Amniotic stem cell (primary cell): ENCODE measurements at regions not wholly inside any gene's neighbourhood (a gene's known extent, or its start where the extent isn't known, plus 50 kb on each side); places are given as distances from the start of the nearest gene placed in this dataset.
"Not testable (repeated sequence)": the region's sequence is repeated elsewhere in the genome, so short reads cannot be mapped to it uniquely, and the experiment has no call there.

ENCODE experiments used
- DNase-seq: peaks from one replicate; lab custom pipeline; 2025; lab: John Stamatoyannopoulos, UW

DNA sequence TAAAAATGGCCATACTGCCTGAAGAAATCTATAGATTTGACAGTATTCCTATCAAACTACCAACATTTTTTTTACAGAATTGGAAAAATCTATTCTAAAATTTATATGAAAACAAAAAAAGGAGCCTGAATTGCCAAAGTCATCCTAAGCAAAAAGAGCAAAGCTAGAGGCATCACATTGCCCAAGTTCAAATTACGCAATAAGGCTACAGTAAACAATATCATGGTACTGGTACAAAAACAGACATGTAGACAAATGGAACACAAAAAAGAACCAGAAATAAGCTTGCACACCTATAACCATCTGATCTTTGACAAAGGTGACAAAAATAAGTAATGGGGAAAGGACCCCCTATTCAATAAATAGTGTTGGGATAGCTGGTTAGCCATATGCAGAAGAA lies 50.2 kb upstream of the THSD7B start:
- DNase-seq, result no peak

DNA sequence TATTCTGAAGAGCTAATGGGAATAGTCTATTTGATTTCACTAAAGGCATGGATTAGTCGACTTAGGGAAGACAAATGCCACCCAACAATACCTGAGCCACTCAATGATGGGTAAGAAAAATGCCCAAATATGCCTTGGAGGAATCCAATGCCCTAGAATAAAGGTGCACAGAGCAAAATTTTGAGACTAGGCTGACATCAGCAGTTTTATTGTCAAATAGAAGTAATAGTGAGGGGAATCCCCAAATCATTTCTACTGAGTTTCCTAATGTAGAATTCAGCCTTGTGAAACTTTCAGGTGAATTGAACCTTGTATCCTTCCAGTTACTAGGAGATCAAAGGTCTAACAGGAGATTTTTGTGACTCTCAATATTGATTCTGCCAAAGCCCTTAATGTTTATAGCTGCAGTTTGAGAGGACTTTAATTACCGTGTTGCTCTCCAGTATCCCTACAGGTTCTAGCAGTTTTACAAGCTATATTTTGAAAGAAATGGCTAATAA lies 50.8 kb upstream of the THSD7B start:
- DNase-seq, result no peak

GRCh38 chr2:136713739-136714138 lies 51.6 kb upstream of the THSD7B start:
- no peak for DNase-seq

- DNase-seq, result no peak
Observed at GRCh38 chr2:136705336-136705735, 60.0 kb upstream of the THSD7B start.

DNA sequence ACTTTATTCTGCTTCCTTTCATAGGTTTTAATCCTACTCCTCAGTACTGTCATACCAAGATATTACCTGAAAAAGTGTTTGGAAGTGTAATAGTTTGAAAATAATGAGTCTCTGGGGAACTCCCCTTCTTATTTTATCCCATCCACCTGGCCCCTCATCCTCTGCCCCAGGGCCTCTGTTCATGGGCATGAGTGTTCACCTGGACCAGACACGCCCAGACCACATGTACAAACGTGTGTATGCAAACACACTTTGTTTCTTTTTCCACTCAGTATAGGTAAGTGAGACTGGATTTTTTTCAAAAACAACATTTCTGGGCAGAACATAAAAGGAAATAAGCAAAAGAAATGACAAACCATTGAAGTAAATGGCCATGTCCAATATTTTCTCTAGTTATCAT lies 62.1 kb upstream of the THSD7B start:
- DNase-seq, result no peak

- DNase-seq, result no peak
Observed at GRCh38 chr2:136696438-136696837, 68.9 kb upstream of the THSD7B start.

- no peak for DNase-seq
Observed at GRCh38 chr2:136693966-136694365, 71.4 kb upstream of the THSD7B start.

- DNase-seq, result not testable (repeated sequence)
Observed at GRCh38 chr2:136680079-136680478, 85.3 kb upstream of the THSD7B start.

- no peak for DNase-seq
Observed at GRCh38 chr2:136665736-136666135, 99.6 kb upstream of the THSD7B start.

DNA sequence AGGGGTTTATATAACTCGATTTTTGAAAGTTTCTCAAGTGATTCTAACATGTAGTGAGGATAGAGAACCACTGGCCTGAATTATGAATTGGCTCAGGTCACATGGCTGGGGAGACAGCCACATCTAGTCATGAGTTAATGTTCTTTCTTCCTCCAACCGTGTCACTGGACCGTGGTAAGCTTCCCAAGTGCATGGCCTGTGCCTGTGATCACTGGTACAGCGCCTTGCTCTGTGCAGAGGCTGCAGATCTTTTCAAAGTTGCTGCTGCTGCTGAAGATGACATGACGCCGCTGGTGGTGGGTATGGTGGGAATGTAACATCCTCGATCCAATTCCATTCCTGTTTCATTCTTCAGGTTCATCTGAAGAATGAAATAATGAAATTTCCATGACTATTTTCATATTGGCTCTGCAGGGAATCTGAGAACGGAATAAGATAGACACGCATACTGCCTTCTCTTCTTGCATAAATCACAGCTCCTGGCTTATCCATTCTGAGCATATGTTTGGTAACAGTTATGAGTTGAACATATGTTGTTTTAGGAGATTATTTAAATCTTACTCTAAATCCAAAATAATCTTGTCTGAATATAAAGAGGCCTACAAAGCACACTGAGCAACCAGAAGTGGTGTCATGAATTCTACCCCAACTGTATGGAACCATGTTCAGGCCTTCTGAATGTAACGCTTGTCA lies 100.5 kb upstream of the THSD7B start:
- DNase-seq, result no peak

DNA sequence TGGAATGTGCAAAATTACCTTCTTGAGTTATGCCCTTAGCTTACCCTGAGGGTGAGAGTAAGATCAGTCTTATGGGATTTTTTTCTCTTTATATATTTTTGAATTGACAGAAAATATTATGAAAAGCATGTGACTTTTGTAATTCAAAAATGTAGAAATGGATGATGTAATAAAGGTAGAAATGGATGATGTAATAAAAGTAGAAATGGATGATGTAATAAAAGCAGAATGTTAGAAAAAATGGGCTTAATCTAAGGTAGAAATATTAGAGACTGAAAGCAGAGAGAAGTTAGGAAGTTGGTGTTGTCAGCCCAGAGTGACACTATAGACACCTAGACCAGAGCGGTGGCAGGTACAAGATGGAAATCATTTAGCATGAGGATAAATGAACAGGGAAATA lies 107.1 kb upstream of the THSD7B start:
- no peak for DNase-seq

DNA sequence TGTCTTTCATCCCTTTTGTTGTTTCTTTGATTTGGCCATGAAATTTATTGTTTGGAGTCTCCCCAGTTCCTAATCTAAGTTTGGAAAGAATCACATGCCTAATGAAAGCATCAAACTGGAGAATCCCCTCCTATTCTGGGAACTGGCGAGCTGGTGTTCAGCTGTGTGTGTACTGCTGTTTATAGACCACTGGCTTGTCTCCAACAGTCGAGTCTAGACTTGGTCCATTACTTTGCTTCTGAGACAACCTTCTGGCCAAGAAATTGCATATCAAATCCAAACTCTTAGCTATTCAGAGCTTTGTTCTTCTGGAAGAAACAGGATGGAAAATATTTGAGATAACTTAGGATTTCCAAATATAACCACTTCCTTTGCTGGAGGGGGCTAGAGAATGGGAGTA lies 111.5 kb upstream of the THSD7B start:
- no peak for DNase-seq

GRCh38 chr2:136651456-136652010 lies 113.8 kb upstream of the THSD7B start:
- no peak for DNase-seq

GRCh38 chr2:136647039-136647438 lies 118.3 kb upstream of the THSD7B start:
- no peak for DNase-seq

- DNase-seq, result no peak
Observed at GRCh38 chr2:136645236-136645828, 120.0 kb upstream of the THSD7B start.

DNA sequence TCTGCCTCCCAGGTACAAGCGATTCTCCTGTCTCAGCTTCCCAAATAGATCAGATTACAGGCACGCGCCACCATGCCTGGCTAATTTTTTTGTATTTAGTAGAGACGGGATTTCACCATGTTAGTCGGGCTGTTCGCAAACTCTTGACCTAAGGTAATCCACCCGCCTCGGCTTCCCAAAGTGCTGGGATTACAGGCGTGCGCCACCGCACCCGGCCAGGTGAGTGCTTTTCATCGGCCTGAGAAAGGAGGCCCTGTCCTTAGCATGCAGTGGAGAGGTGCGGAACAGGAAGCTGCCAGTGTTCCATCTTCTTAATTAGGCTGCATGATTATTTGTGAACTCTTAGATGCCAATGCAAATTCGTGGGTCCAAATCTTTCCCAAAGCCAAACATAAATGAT lies 125.7 kb upstream of the THSD7B start:
- no peak for DNase-seq

GRCh38 chr2:136638193-136638592 lies 127.2 kb upstream of the THSD7B start:
- no peak for DNase-seq

DNA sequence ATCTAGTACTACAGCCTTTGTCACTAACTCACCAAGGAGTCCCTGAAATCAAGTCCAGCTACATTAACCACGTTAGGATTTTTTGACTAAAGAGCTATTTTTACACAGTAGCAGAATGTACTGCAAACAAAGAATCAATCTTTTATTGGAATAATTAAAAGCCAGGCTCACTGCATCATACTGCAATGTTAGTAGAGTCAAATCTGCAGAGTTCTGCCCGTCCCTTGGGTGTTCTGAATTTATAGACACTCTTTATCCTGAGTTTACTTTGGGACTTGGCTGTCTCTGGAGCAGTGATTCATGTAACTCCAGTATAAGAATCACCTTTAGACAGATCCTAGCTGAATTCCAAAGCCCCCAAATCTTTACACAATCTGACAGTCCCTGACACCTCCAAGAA lies 127.9 kb upstream of the THSD7B start:
- DNase-seq, result no peak

DNA sequence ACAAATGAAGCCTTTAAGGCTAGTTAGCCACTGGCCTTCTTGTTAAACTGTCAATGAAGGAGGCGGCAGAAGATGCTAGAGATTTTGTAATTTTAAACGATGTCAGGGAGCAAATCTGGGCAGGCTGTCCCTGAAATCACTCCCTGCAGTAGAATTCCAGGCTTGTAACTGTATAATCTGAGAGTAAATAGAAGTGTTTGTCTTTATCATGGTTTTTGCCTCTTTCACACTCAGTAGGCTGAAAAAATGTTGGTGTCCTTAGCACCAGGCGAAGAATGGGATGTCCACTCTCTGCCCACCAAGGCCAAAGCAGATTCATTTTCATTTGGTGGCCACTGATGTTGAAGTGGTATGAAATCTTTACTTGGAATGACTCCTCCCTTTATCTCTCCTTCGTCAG lies 136.9 kb upstream of the THSD7B start:
- DNase-seq, result no peak

GRCh38 chr2:136613096-136613495 lies 152.2 kb upstream of the THSD7B start:
- no peak for DNase-seq

DNA sequence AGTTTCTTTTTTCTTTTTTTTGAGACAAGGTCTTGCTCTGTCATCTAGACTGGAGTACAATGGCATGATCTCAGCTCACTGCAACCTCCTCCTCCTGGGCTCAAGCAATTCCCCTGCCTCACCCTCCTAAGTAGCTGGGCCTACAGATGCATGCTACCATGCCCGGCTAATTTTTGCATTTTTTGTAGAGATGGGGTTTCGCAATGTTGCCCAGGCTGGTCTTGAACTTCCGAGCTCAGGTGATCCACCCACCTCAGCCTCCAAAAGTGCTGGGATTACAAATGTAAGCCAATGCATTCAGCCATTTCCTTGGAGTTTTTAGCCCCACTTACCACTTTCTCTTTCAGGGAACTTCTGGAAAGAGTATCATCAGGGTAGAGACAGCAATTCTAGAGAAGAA lies 153.3 kb upstream of the THSD7B start:
- no peak for DNase-seq

- no peak for DNase-seq
Observed at GRCh38 chr2:136611451-136611850, 153.9 kb upstream of the THSD7B start.

DNA sequence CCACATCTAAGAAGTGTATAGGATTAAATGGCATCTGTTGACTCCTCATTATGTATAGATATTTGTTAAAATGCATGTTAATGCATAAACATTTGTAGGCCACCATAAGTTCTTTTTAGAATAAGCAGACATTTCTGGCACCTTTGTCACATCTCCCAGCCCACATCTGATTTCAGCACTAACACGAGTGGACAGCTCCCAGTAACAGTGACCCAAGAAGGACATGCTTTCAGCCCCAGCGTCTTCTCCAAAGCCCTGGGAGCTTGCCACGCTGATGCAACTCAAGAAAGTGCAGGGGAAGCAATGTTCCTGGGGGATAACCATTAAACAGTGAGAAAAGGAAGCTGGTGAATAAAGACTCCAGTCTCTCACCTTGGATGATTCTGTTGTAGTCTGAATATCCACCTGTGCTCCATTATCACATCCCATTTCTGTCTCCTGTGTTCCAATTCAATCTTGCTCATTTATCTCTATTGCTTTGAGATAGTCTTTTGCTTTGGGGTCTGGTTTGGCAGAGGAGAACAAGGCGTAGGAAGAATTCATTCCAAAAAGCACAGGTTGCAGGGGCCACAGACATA lies 182.6 kb upstream of the THSD7B start:
- DNase-seq, result no peak
